ENCODE measurements at regions not wholly inside any gene's neighbourhood (a gene's known extent, or its start where the extent isn't known, plus 50 kb on each side); places are given as distances from the start of the nearest gene placed in this dataset.

DNA sequence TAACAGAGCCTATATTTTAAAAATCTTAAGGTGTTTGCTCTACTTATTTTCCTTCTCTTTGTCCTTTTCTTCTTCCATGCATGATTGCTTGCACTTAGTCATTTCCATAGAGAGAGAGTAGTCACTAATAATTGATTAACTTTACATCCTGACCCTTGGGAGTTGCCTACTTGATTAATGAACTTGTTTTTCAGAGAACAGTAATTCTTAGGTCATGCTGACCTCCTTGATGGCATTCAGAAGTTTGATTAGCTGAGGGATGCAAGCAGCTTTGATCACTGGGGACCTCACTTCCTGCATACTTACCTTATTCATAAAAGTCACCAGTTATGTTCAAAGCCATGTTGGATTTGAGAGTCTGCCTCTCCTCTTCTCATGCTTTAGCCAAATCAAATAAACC, 715.6 kb upstream of the ID4 start:
- TF ChIP-seq, protein P1, sequence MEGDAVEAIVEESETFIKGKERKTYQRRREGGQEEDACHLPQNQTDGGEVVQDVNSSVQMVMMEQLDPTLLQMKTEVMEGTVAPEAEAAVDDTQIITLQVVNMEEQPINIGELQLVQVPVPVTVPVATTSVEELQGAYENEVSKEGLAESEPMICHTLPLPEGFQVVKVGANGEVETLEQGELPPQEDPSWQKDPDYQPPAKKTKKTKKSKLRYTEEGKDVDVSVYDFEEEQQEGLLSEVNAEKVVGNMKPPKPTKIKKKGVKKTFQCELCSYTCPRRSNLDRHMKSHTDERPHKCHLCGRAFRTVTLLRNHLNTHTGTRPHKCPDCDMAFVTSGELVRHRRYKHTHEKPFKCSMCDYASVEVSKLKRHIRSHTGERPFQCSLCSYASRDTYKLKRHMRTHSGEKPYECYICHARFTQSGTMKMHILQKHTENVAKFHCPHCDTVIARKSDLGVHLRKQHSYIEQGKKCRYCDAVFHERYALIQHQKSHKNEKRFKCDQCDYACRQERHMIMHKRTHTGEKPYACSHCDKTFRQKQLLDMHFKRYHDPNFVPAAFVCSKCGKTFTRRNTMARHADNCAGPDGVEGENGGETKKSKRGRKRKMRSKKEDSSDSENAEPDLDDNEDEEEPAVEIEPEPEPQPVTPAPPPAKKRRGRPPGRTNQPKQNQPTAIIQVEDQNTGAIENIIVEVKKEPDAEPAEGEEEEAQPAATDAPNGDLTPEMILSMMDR (IDR thresholded peaks at IDR 0.05; ENCODE audit: insufficient read depth, low read length, missing control alignments), result no peak
- no peak for DNase-seq (ENCODE audit: low read depth, low spot score)
- CTCF ChIA-PET, result no interaction called here
- no peak overlapping the region for H3K4me3 ChIP-seq (ENCODE audit: low read depth, low read length)
- POLR2A ChIA-PET, result no interaction called here

DNA sequence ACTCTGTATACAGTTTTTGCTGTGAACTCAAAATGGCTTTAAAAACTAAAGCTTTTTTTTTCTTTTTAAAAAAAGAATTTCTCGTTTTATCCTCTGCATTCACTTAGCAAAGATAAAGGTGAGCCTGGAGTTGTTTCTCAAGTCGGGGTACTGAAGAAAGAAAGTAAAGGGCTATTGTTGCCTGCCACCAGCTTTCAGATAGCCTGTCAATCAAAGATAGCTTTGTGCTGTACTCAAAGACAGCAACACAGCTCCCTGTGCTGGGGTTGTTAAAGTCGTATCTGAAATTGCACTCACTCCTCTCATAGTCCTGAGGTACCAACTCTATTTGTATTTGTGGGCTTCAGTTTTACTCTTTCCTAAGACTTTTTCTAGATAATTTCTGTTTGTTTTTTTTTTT, 710.1 kb upstream of the ID4 start:
- CTCF ChIA-PET, result no interaction called here

DNA sequence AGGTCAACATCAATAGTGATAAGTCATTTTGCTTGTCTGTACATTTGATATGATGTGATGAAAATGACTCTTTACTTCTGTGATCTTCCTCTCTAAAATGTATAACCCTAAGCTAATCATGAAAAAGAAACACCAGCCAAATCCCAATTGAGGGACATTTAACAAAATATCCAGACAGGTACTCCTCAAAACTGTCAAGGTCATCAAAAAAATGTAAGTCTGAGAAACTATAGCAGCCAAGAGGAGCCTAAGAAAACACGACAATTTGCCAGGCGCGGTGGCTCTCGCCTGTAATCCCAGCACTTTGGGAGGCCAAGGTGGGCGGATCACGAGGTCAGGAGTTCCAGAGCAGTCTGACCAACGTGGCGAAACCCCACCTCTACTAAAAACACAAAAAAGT, 708.5 kb upstream of the ID4 start:
- DNase-seq (ENCODE audit: low read depth, low spot score), result no peak

More for the DNA sequence above, 710.1 kb upstream of the ID4 start:
- H3K4me3 ChIP-seq (ENCODE audit: low read depth, low read length), result no peak overlapping the region
- no peak for DNase-seq (ENCODE audit: low read depth, low spot score)
- TF ChIP-seq, protein P1 (IDR thresholded peaks at IDR 0.05; ENCODE audit: insufficient read depth, low read length, missing control alignments), result no peak
- POLR2A ChIA-PET, result no interaction called here

DNA sequence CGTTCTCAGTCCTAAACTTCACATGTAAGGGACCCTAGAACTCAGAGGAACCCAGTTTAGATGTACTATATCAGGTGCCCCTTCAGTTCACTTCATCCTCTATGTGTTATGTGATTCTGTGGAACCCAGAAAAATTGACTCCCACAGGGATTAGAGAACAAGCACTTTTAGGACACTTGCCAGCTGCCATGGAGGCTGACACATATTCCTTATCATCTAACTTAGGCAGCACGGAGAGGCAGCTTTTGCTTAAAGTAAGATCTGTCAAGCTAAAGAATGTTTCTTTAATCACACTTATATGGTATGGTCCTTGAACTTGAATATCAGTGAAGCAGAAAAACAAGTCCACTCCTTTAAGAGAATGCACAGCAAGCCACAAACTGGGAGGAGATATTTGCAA, 701.5 kb upstream of the ID4 start:
- TF ChIP-seq, protein P1 (IDR thresholded peaks at IDR 0.05; ENCODE audit: insufficient read depth, low read length, missing control alignments), result no peak
- ChIA-PET POLR2A (no interaction called here), CTCF (no interaction called here)
- no peak overlapping the region for H3K4me3 ChIP-seq (ENCODE audit: low read depth, low read length)
- DNase-seq (ENCODE audit: low read depth, low spot score), result no peak

More for the DNA sequence above, 708.5 kb upstream of the ID4 start:
- CTCF ChIA-PET, result no interaction called here
- POLR2A ChIA-PET, result no interaction called here
- H3K4me3 ChIP-seq (ENCODE audit: low read depth, low read length), result no peak overlapping the region
- TF ChIP-seq, protein P1 (IDR thresholded peaks at IDR 0.05; ENCODE audit: insufficient read depth, low read length, missing control alignments), result no peak

DNA sequence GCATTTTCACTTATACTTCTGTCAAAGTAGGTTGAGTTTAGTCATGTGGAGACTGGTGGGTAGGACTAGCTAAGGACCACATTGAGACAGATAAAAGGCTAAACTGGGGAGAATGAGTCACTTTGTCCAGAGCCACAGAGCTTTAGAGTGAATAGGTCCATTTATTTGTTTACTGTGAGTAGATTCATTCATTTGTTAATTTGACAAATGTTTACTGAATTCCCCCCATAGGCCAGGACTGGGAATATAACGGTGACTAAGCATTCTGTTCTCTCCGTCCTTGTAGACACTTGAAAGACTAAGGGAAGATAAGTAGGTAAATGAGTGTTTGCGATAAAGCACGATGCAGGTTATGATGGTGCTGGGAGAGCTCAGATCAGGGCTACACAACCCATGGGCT, 699.7 kb upstream of the ID4 start:
- ChIA-PET POLR2A (no interaction called here), CTCF (no interaction called here)
- H3K4me3 ChIP-seq (ENCODE audit: low read depth, low read length), result no peak overlapping the region
- TF ChIP-seq, protein P1 (IDR thresholded peaks at IDR 0.05; ENCODE audit: insufficient read depth, low read length, missing control alignments), result no peak
- no peak for DNase-seq (ENCODE audit: low read depth, low spot score)

DNA sequence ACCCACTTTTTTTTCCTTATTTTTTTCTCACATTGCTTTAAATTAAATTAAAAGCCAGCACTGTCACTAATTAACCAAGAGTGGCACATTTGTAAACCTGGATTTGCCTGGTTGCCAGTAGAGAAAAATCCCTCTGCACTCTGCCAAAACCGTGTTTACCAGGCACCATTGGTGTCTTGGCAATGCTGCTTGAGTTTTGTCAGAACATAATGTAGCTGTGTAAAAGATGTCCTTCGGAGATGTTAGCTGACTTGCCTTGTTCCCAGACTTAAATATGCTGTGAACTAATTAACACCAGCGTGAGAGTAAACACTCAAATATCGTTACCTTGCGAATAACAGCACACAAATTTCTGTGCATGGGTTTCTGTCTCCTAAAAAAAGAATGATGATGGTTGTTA, 694.9 kb upstream of the ID4 start:
- no peak for DNase-seq (ENCODE audit: low read depth, low spot score)
- TF ChIP-seq, protein P1 (IDR thresholded peaks at IDR 0.05; ENCODE audit: insufficient read depth, low read length, missing control alignments), result no peak
- POLR2A ChIA-PET, result no interaction called here
- CTCF ChIA-PET, result no interaction called here
- no peak overlapping the region for H3K4me3 ChIP-seq (ENCODE audit: low read depth, low read length)

Measured in AG04449 (cell line).